ENCODE measurements at regions not wholly inside any gene's neighbourhood (a gene's known extent, or its start where the extent isn't known, plus 50 kb on each side); places are given as distances from the start of the nearest gene placed in this dataset.

DNA sequence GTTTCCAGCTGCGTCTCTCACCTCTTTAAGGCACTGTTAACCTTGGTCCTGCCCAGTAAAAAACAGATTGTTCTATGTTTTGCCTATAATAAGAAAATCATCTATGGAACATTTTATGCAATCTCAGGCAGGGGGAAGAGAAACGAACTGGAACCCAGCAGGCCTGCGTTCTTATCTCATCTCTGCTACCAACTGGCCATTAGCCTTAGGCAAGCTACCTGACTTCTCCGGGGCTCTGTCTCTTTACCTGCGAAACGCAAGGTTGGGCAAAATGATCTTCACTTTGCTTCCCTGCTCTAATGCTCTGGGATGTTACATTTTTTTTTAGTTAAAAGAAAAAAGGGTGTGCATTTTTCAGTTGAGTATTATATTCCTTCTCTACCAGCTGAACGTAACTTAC, 70.5 kb upstream of the WIPF1 start:
- TF ChIP-seq EZH2 (IDR thresholded peaks at IDR 0.05; ENCODE audit: borderline replicate concordance, insufficient read depth, low read depth, low read length, poor library complexity, severe bottlenecking) = no peak
- TF ChIP-seq, protein P1, sequence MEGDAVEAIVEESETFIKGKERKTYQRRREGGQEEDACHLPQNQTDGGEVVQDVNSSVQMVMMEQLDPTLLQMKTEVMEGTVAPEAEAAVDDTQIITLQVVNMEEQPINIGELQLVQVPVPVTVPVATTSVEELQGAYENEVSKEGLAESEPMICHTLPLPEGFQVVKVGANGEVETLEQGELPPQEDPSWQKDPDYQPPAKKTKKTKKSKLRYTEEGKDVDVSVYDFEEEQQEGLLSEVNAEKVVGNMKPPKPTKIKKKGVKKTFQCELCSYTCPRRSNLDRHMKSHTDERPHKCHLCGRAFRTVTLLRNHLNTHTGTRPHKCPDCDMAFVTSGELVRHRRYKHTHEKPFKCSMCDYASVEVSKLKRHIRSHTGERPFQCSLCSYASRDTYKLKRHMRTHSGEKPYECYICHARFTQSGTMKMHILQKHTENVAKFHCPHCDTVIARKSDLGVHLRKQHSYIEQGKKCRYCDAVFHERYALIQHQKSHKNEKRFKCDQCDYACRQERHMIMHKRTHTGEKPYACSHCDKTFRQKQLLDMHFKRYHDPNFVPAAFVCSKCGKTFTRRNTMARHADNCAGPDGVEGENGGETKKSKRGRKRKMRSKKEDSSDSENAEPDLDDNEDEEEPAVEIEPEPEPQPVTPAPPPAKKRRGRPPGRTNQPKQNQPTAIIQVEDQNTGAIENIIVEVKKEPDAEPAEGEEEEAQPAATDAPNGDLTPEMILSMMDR (IDR thresholded peaks at IDR 0.05) = no peak
